ENCODE measurements at regions not wholly inside any gene's neighbourhood (a gene's known extent, or its start where the extent isn't known, plus 50 kb on each side); places are given as distances from the start of the nearest gene placed in this dataset.
"Not testable (repeated sequence)": the region's sequence is repeated elsewhere in the genome, so short reads cannot be mapped to it uniquely, and the experiment has no call there.

- intact Hi-C loops (cut with DNase I; ENCODE audit: low total_unique reads), result no loop called here
- TF ChIP-seq POLR2A (IDR thresholded peaks at IDR 0.05) (no peak), CTCF (IDR thresholded peaks at IDR 0.05 in 8 of 11, conservative IDR thresholded peaks at IDR 0.05 in 3 of 11) (no peak), POLR2AphosphoS5 (IDR thresholded peaks at IDR 0.05) (no peak)
- H3K27me3 ChIP-seq (replicated peaks in 1 of 7), result no peaks in the 10 kb centered on the region
- no peak overlapping the region for H3K4me3 ChIP-seq
- no peaks in the 10 kb centered on the region for H3K4me1 ChIP-seq
- H3K9me3 ChIP-seq, result peaks cover 0 to 22% (median 9%) of the 10 kb centered on the region in 8 donors
- H3K36me3 ChIP-seq, result no peaks in the 10 kb centered on the region
- no peak overlapping the region for H3K27ac ChIP-seq
- DNase-seq, result no peak
- 72 to 92% (median 87%) methylated on average over 2 of the region's 2 CpGs for WGBS, 5 donors
These were observed 107.4 kb upstream of the GRM7 start for GRCh38 chr3:6753536-6753935.

- intact Hi-C loops (cut with DNase I; ENCODE audit: low total_unique reads), result not testable (repeated sequence)
- WGBS, 5 donors, result 91 to 96% (median 93%) methylated on average over 28 to 32 of the region's 32 CpGs
These were observed 91.2 kb upstream of the GRM7 start for GRCh38 chr3:6769532-6770396.

GRCh38 chr3:6770397-6770690 is 90.6 kb upstream of the GRM7 start:
- Histone ChIP-seq H3K4me3 (no peak overlapping the region), H3K27ac (no peak overlapping the region), H3K4me1 (no peaks in the 10 kb centered on the region), H3K36me3 (no peaks in the 10 kb centered on the region), H3K9me3 (peaks cover 0 to 6% (median 0%) of the 10 kb centered on the region in 8 donors), H3K27me3 (replicated peaks in 1 of 7) (no peaks in the 10 kb centered on the region)
- intact Hi-C loops (cut with DNase I; ENCODE audit: low total_unique reads), result no loop called here
- TF ChIP-seq POLR2AphosphoS5 (IDR thresholded peaks at IDR 0.05), result no peak
- TF ChIP-seq CTCF (IDR thresholded peaks at IDR 0.05 in 8 of 11, conservative IDR thresholded peaks at IDR 0.05 in 3 of 11), result no peak
- TF ChIP-seq POLR2A (IDR thresholded peaks at IDR 0.05), result no peak
- DNase-seq, result no peak

More at GRCh38 chr3:6769532-6770396, 91.2 kb upstream of the GRM7 start:
- H3K9me3 ChIP-seq; H3K36me3 ChIP-seq; H3K4me1 ChIP-seq; H3K27ac ChIP-seq; H3K4me3 ChIP-seq; H3K27me3 ChIP-seq (replicated peaks in 1 of 7); DNase-seq: not testable (repeated sequence)

- Histone ChIP-seq H3K27me3 (replicated peaks in 1 of 7) (no peaks in the 10 kb centered on the region), H3K4me1 (no peaks in the 10 kb centered on the region), H3K36me3 (no peaks in the 10 kb centered on the region), H3K9me3 (peaks cover 0 to 6% (median 0%) of the 10 kb centered on the region in 8 donors), H3K27ac (no peak overlapping the region), H3K4me3 (no peak overlapping the region)
- 63 to 91% (median 74%) methylated on average over 5 of the region's 5 CpGs for WGBS, 5 donors
- no peak for DNase-seq
- intact Hi-C loops (cut with DNase I; ENCODE audit: low total_unique reads), result no loop called here
- TF ChIP-seq POLR2AphosphoS5 (IDR thresholded peaks at IDR 0.05) (no peak), POLR2A (IDR thresholded peaks at IDR 0.05) (no peak), CTCF (IDR thresholded peaks at IDR 0.05 in 8 of 11, conservative IDR thresholded peaks at IDR 0.05 in 3 of 11) (no peak)
These were observed 89.7 kb upstream of the GRM7 start for GRCh38 chr3:6771171-6771570.

All from spleen (tissue), 11 donors.